ENCODE measurements at regions not wholly inside any gene's neighbourhood (a gene's known extent, or its start where the extent isn't known, plus 50 kb on each side); places are given as distances from the start of the nearest gene placed in this dataset.

DNA sequence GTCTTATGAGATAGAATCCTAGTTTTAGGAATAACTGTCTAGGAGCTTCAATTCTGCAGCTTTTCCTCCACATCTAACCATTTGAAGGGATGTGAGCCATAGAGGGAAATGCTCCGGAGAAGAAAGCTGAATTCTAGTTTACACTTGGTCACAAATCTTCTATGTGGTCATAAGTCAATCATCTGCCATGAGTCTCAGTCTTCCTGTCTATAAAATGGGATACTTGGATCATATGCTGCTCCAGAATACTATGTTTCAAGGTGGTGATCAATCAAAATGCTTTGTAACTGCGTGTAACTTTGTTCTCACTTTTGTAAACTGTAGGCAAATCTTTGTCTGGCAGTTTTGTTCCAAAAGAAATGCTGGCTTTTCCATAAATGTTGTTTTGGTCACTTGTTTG, 152.0 kb upstream of the SV2C start:
- TF ChIP-seq POLR2A (IDR thresholded peaks at IDR 0.05) = no peak
- TF ChIP-seq CTCF (IDR thresholded peaks at IDR 0.05) = no peak
